GM23248 (cell line): ENCODE measurements at regions not wholly inside any gene's neighbourhood (a gene's known extent, or its start where the extent isn't known, plus 50 kb on each side); places are given as distances from the start of the nearest gene placed in this dataset.
"Not testable (repeated sequence)": the region's sequence is repeated elsewhere in the genome, so short reads cannot be mapped to it uniquely, and the experiment has no call there.

Experiments
- DNase-seq: peaks from one replicate; pipeline ENCODE4 v3.0.0-alpha.2; 2015
- H2AFZ ChIP-seq: fragments of 200-600 bp; sonication (generic); 2 replicates; pipeline ENCODE4 v1.6.1; 2016; ENCODE audit warnings: antibody characterized with exemption
- H3F3A ChIP-seq: fragments of 200-600 bp; sonication (generic); 2 replicates; pipeline ENCODE4 v1.6.1; 2016; ENCODE audit warnings: mild to moderate bottlenecking, antibody characterized with exemption, mixed run types; ENCODE audit not compliant: insufficient read depth
- H3K27ac ChIP-seq: fragments of 200-600 bp; sonication (generic); 2 replicates; pipeline ENCODE4 v1.5.1; 2016; ENCODE audit warnings: mild to moderate bottlenecking
- H3K27me3 ChIP-seq: fragments of 200-600 bp; sonication (generic); replicated peaks from 2 replicates; pipeline ENCODE4 v1.6.1; 2016; ENCODE audit warnings: mild to moderate bottlenecking; ENCODE audit not compliant: insufficient read depth
- H3K36me3 ChIP-seq: fragments of 200-600 bp; sonication (generic); 2 replicates; pipeline ENCODE4 v1.6.1; 2016; ENCODE audit warnings: low read depth, mild to moderate bottlenecking
- H3K4me1 ChIP-seq: fragments of 200-600 bp; sonication (generic); 2 replicates; pipeline ENCODE4 v1.6.1; 2016; ENCODE audit warnings: mild to moderate bottlenecking; ENCODE audit not compliant: insufficient read depth
- H3K4me2 ChIP-seq: fragments of 200-600 bp; sonication (generic); one replicate; pipeline ENCODE4 v1.6.1; 2016; ENCODE audit warnings: mild to moderate bottlenecking; ENCODE audit not compliant: unreplicated experiment
- H3K4me3 ChIP-seq: fragments of 200-600 bp; sonication (generic); 2 replicates; pipeline ENCODE4 v1.5.1; 2016; ENCODE audit warnings: mild to moderate bottlenecking
- H3K79me2 ChIP-seq: fragments of 200-600 bp; sonication (generic); 2 replicates; pipeline ENCODE4 v1.6.1; 2016; ENCODE audit warnings: mild to moderate bottlenecking; ENCODE audit not compliant: insufficient read depth
- H3K9ac ChIP-seq: fragments of 200-600 bp; sonication (generic); 2 replicates; pipeline ENCODE4 v1.6.1; 2016; ENCODE audit warnings: mild to moderate bottlenecking
- H3K9me2 ChIP-seq: fragments of 200-600 bp; sonication (generic); 2 replicates; pipeline ENCODE4 v1.6.1; 2016; ENCODE audit warnings: mixed run types, mild to moderate bottlenecking, moderate library complexity; ENCODE audit not compliant: insufficient read depth
- H3K9me3 ChIP-seq: fragments of 200-600 bp; sonication (generic); one replicate; pipeline ENCODE4 v1.6.1; 2017; ENCODE audit warnings: low read depth
- H4K20me1 ChIP-seq: fragments of 200-600 bp; sonication (generic); 2 replicates; pipeline ENCODE4 v1.6.0; 2016; ENCODE audit not compliant: insufficient read depth
- EZH2 ChIP-seq: fragments of 200-600 bp; sonication (generic); IDR thresholded peaks from 2 replicates; pipeline ENCODE4 v1.6.1; 2018; ENCODE audit warnings: antibody characterized with exemption, mild to moderate bottlenecking; ENCODE audit not compliant: insufficient read depth, poor library complexity, severe bottlenecking
- EZH2phosphoT487 ChIP-seq: fragments of 200-600 bp; sonication (generic); IDR thresholded peaks from 2 replicates; pipeline ENCODE4 v1.6.1; 2018; ENCODE audit warnings: antibody characterized with exemption, moderate library complexity, mild to moderate bottlenecking, low read depth; ENCODE audit not compliant: insufficient read depth
- WGBS, 2 experiments: methylation state at CpG; one replicate each; pipeline ENCODE4 v1.1.6; 2015 to 2017; ENCODE audit warnings: low lambda C conversion rate in 2 of 2, low coverage in 1 of 2; ENCODE audit errors: missing lambda C conversion rate in 2 of 2; 5-methylcytosine and 5-hydroxymethylcytosine counted together
- in situ Hi-C: fragments of 300-500 bp; cut with MboI; formaldehyde crosslinking; loops from 2 replicates; pipeline ENCODE4 v1.15.0; 2020

DNA sequence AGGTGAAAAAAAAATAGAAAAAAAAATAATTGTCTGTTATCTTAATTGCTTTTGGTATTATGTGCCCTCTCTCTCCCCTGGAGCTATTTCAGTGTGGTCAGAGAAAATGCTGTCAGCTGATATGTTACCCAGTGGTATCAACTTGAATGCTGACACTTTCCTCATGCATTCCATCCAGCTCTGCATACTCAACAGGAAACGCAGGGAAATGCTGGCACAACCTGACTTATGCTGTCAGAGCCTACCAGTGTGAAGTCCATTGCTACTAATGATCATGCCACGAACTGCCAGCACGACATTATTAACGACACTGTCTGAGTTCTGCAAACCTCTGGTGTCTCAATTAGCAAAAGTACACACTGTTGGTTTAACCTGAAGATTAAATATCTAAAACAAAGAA, 182.8 kb downstream of the ZWINT start:
- H3K9me3 ChIP-seq, result no peaks in the 10 kb centered on the region
- no peaks in the 10 kb centered on the region for H3K36me3 ChIP-seq
- no peaks in the 10 kb centered on the region for H3K79me2 ChIP-seq
- H2AFZ ChIP-seq, result no peak overlapping the region
- no peaks in the 10 kb centered on the region for H3F3A ChIP-seq
- no peak overlapping the region for H3K4me3 ChIP-seq
- no peak overlapping the region for H3K27ac ChIP-seq
- WGBS, 2 experiments, result 6 to 18% methylated on average over 4 of the region's 4 CpGs
- no peaks in the 10 kb centered on the region for H3K27me3 ChIP-seq
- H3K9ac ChIP-seq, result no peak overlapping the region
- in situ Hi-C loops, result no loop called here
- DNase-seq, result no peak
- H4K20me1 ChIP-seq, result no peaks in the 10 kb centered on the region
- no peaks in the 10 kb centered on the region for H3K4me1 ChIP-seq
- H3K4me2 ChIP-seq, result no peak overlapping the region
- no peak for TF ChIP-seq EZH2phosphoT487
- no peak for TF ChIP-seq EZH2
- H3K9me2 ChIP-seq, result no peaks in the 10 kb centered on the region

DNA sequence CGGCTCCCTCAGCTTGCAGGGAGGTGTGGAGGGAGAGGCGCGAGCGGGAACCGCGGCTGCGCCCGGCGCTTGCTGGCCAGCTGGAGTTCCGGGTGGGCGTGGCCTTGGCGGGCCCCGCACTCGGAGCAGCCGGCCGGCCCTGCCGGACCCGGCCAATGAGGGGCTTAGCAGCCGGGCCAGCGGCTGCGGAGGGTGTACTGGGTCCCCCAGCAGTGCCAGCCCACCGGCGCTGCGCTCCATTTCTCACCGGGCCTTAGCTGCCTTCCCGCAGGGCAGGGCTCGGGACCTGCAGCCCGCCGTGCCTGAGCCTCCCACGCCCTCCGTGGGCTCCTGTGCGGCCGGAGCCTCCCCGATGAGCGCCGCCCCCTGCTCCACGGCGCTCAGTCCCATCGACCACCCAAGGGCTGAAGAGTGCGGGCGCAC, 206.0 kb downstream of the ZWINT start:
- H3K27me3 ChIP-seq, H4K20me1 ChIP-seq, H3K9me2 ChIP-seq, DNase-seq, H3K4me1 ChIP-seq, H3K9me3 ChIP-seq, H3K36me3 ChIP-seq, H3K79me2 ChIP-seq, H3F3A ChIP-seq, H3K9ac ChIP-seq, H3K27ac ChIP-seq, H2AFZ ChIP-seq, H3K4me2 ChIP-seq, H3K4me3 ChIP-seq, in situ Hi-C loops: not testable (repeated sequence)
- WGBS, 2 experiments, result 76 to 83% methylated on average over 17 to 27 of the region's 41 CpGs

DNA sequence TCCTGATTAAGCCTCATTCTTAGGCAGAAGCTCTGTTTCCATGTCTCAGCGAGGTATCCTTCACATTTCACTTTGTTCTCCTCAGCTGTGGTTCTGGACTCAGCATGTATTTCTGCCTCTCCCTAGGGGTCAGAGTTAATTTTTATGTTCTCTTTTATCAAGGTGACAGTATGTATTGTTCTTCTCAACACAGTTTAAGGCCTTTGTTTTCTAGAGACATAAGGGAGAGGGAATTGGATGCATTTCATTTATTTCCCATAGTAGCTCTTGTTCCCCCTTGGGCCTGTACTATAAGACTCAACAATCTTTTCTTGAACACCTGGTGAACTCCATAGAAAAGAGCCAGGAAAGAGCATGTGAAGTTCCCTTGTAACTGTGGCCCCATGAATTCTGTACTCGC, 214.3 kb downstream of the ZWINT start:
- Histone ChIP-seq H3K27ac (no peak overlapping the region), H3F3A (no peaks in the 10 kb centered on the region), H3K4me1 (no peaks in the 10 kb centered on the region), H3K27me3 (no peaks in the 10 kb centered on the region), H3K79me2 (no peaks in the 10 kb centered on the region), H4K20me1 (no peaks in the 10 kb centered on the region), H3K4me2 (no peak overlapping the region), H3K9me3 (no peaks in the 10 kb centered on the region), H2AFZ (no peak overlapping the region), H3K9me2 (no peaks in the 10 kb centered on the region), H3K9ac (no peak overlapping the region), H3K36me3 (no peaks in the 10 kb centered on the region), H3K4me3 (no peak overlapping the region)
- WGBS, 2 experiments, result 27 to 28% methylated on average over 2 of the region's 2 CpGs
- in situ Hi-C loops, result no loop called here
- no peak for DNase-seq
- TF ChIP-seq EZH2 (no peak), EZH2phosphoT487 (no peak)

DNA sequence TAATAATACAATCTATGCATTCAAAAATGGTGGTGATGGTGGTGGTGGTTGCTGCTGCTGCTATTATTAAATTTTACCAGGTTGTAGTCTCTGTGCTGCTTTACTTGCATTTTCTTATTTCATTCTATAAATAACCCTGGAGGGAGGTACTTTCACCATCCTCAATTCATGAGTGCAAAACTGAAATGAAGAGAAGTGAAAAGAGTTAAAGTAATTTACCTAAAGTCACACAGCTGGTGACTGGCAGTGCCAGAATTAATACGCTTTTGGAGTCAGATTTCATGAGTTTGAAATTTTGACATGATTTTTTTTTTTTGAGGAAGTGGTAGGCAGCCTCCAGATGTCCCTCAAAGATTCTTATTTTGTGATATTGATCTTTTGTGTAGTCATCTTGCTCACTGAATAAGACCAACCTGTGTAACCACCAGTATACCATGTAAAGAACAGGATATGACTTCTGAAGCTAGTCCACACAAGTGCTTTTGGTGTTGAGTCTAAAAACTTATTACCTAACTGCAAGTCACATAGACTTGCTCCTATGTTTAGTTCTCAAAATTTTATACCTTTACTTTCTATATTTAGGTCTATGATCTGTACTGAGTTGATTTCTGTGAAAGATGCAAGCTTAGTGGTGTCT, 218.8 kb downstream of the ZWINT start:
- Histone ChIP-seq H3K36me3 (no peaks in the 10 kb centered on the region), H3F3A (no peaks in the 10 kb centered on the region), H2AFZ (no peak overlapping the region), H3K4me1 (no peaks in the 10 kb centered on the region), H3K27ac (no peak overlapping the region), H4K20me1 (no peaks in the 10 kb centered on the region), H3K9me2 (no peaks in the 10 kb centered on the region), H3K79me2 (no peaks in the 10 kb centered on the region), H3K9me3 (no peaks in the 10 kb centered on the region), H3K27me3 (no peaks in the 10 kb centered on the region), H3K9ac (no peak overlapping the region), H3K4me2 (no peak overlapping the region), H3K4me3 (no peak overlapping the region)
- no peak for DNase-seq
- WGBS, 2 experiments, result 0 to 6% methylated on average over 1 of the region's 1 CpG
- in situ Hi-C loops, result no loop called here
- no peak for TF ChIP-seq EZH2
- no peak for TF ChIP-seq EZH2phosphoT487

DNA sequence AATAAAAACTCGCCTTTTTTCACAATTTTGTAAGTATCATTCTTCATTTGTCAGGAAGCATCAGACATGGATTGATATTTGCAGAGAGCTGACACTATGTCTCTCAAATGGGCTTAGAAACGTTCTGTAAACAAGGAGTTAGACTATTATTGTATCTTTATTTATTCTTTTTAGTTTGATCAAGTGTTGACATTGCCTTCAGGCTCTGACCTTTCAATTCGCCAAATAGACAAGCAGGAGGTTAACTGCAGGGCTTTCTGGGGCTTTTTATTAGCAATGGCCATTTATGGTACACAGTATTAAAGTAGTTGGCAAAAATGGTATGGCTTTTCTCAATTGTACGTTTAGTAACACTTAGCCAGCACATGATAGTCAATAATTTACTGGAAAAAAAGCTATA, 221.7 kb downstream of the ZWINT start:
- no peak for TF ChIP-seq EZH2phosphoT487
- TF ChIP-seq EZH2, result no peak
- H2AFZ ChIP-seq, result no peak overlapping the region
- in situ Hi-C loops, result no loop called here
- H3K9me2 ChIP-seq, result no peaks in the 10 kb centered on the region
- no peaks in the 10 kb centered on the region for H3K4me1 ChIP-seq
- H3K36me3 ChIP-seq, result no peaks in the 10 kb centered on the region
- no peak overlapping the region for H3K9ac ChIP-seq
- no peaks in the 10 kb centered on the region for H4K20me1 ChIP-seq
- no peak for DNase-seq
- 2 to 4% methylated on average over 4 of the region's 4 CpGs for WGBS, 2 experiments
- H3K79me2 ChIP-seq, result no peaks in the 10 kb centered on the region
- H3K4me3 ChIP-seq, result no peak overlapping the region
- H3K9me3 ChIP-seq, result no peaks in the 10 kb centered on the region
- no peak overlapping the region for H3K4me2 ChIP-seq
- no peaks in the 10 kb centered on the region for H3F3A ChIP-seq
- no peak overlapping the region for H3K27ac ChIP-seq
- H3K27me3 ChIP-seq, result no peaks in the 10 kb centered on the region
